Stimulated activated CD8-positive, alpha-beta memory T cell treated with anti-CD3 and anti-CD28 coated beads, Interleukin-12 subunit alpha, Interleukin-12 subunit beta, amount 100 ng/mL, for 24 hours (primary cell): ENCODE measurements at regions not wholly inside any gene's neighbourhood (a gene's known extent, or its start where the extent isn't known, plus 50 kb on each side); places are given as distances from the start of the nearest gene placed in this dataset.

ENCODE experiments used
- DNase-seq: peaks from one replicate; pipeline ENCODE4 v3.0.0-alpha.2; 2020; ENCODE audit errors: extremely low read depth

DNA sequence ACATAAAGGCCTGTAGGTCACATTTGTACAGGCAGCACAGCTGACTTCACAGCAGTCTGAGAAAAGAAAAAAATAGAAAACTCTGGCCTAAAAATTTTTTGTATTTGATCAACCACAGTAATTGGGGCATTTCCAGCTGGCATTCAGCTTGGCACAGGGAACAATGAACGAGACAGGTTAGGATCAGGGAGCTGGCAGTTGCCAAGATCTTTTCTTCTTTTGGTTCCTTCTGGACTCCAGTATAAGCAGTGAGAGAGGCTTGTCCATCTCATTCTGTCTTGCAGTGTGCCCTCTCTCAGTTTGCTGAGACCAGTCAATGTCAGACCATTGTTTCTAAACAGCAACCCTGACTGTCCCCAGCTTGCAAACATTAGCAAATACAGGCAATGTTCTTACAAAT, 601.1 kb downstream of the TLR4 start:
- DNase-seq, result no peak

DNA sequence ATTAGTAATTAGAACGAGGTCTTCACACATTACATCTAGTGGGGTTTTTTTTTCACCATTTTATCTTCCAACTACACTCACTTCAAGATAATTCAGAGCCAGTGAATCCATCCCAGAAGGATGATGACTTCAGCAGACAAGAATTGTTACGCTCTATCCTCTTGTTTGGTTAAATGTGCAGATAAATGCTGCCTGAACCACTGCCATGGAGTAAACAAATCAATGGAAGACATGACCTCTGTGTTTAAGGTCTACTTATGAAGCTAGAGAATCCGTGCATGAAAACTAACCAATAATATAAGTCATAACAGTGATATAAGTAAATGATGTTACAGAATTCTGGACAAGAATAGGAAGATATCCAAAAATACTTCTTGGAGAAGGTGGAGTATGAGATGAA, 602.6 kb downstream of the TLR4 start:
- DNase-seq, result no peak

DNA sequence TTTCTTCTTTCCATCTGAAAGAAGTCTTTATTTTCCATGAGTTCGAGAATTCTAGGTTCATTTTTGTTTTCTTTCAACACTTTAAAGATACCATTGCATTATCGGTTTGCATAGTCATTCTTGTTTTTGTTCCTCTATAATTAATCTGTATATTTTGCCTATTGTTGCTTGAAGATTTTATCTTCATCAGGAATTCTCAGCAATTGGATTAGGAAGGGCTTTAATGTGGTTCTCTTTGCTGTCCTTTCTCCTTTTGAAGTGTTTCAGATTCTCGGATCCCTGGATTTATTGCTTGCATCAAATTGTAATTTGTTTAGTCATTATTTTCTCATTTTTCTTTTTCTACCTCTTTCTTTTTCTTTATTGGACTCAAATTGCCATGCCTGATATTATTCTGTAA, 609.8 kb downstream of the TLR4 start:
- DNase-seq, result no peak

DNA sequence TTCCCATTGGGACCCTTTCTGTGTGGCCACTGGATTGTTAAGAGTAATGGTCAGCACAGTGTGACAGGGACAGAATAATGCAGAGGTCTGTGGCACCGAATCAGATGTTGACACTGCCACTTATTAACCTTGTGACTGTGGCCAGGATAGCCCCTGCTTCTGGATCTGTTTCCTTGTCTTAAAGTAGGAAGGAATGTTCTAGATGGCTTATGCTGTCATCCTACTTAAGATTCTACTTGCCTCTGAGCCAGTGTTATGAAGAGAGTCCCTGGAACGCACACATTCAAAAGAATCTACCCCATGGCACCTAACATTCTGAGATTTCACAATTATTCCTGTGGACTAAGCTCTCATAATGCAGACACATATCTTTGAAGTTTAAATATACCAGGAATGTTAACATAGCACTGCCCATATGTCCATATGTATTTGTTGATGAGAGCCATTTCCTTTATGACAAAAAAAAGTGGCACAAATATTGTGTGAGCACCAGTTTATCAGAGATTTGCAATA, 612.7 kb downstream of the TLR4 start:
- DNase-seq, result no peak

DNA sequence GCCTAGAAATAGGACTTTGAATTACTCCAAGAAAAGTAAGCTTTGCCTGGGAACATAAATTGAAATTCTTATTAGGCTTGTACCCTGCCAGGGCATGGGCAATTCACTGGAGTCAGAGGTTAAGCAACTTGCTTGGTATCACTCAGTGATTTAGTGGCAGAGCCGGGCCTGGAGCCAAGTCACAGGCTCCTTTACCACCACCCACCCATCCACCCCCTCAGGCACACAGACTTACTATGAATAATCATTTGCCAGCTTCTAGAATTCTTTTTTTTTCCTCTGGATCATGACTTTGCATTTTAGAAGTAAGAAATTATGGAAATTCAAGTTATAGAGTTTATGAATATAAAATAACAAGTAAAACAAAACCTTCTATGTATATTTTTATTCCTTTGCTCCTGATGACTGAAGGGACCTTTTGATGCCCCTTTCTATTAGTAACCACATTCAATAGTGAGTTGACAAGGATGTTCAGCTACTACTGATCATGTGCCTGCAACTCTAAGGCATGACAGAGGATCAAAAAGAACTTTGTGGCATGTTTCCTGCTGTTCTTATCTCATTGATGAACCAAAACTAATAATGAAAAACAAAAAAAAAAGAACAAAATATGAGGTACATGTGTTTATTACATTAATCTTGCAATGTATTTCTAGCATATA, 614.7 kb downstream of the TLR4 start:
- DNase-seq, result no peak

GRCh38 chr9:118321788-118322187, 617.6 kb downstream of the TLR4 start:
- DNase-seq, result no peak

GRCh38 chr9:118324706-118325105, 620.5 kb downstream of the TLR4 start:
- no peak for DNase-seq

- DNase-seq, result no peak
Observed at GRCh38 chr9:118325757-118326156, 621.6 kb downstream of the TLR4 start.

GRCh38 chr9:118326326-118326725, 622.1 kb downstream of the TLR4 start:
- no peak for DNase-seq

DNA sequence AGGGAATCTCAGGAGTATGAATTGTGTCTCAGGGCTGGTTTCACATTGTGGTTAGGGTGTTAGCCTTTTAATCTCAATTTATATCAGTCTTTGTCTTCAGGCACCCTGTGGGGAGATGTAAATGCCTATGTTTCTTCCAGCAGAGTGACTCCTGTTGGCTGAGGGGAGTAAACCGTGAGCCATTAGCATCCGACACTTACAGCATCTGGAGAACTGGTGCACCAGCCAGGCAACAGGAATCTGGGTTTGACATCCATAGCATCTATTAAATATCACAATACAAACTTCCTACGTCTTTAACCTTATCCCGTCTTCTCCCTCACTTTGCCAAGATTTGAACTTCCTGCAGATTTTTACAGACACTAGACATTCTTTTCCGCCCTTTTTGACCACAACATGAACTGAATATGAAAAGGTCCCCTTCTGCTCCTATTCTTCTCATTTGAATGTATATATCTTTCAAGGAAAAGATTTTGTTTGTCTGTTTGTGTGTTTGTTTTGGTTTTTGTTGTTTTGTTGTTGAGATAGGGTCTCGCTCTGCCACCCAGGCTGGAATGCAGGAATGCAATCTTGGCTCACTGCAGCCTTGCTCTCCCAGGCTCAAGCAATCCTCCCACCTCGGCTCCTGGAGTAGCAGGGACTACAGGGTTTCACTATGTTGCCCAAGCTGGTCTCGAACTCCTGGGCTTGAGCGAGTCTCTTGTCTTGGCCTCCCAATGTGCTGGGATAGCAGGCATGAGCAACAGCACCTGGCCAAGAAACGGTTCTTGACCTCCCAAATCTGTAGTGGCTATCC, 626.2 kb downstream of the TLR4 start:
- DNase-seq, result no peak

DNA sequence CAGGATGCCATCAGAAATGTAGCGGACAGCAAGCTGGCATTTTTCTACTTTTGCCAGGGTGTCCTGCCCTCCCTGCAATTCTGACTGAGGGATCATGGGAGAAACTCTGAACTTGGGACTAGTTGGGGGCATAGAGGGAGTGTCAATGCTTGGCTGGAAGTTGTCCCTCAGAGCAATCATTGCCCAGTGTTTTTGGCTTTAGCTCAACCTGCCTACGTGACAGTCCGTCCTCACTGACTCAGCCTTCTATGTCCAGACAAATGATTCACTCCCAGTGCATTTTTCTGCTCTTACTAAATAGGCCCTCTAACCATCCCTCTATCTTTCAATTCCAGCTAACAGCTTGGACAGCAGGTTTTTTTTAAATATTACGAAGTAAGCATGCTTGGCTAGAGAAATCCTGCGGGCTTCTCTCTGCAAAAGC, 627.4 kb downstream of the TLR4 start:
- no peak for DNase-seq

GRCh38 chr9:118336250-118336942, 632.2 kb downstream of the TLR4 start:
- no peak for DNase-seq

- DNase-seq, result no peak
Observed at GRCh38 chr9:118336943-118337330, 632.7 kb downstream of the TLR4 start.

GRCh38 chr9:118360036-118360435, 655.8 kb downstream of the TLR4 start:
- DNase-seq, result no peak

GRCh38 chr9:118362123-118362522, 657.9 kb downstream of the TLR4 start:
- no peak for DNase-seq

DNA sequence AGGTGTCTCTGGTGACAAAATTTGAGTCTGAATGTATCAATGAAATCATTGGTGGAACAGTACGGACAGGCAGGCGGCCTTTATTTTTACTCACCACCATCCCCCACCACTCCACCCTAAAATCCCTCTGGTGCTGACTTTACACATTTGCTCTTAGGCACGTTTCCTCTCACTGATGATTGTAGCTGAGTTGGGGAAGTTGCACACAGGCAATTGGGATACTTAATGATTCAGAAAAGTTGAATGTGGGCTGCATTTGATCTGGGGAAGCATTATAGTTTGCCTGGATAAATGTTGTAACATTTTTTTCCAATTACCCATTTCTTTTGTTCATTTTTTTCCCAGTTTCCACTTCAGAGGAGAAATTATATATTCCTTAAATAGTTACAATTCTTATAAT, 658.4 kb downstream of the TLR4 start:
- DNase-seq, result no peak

DNA sequence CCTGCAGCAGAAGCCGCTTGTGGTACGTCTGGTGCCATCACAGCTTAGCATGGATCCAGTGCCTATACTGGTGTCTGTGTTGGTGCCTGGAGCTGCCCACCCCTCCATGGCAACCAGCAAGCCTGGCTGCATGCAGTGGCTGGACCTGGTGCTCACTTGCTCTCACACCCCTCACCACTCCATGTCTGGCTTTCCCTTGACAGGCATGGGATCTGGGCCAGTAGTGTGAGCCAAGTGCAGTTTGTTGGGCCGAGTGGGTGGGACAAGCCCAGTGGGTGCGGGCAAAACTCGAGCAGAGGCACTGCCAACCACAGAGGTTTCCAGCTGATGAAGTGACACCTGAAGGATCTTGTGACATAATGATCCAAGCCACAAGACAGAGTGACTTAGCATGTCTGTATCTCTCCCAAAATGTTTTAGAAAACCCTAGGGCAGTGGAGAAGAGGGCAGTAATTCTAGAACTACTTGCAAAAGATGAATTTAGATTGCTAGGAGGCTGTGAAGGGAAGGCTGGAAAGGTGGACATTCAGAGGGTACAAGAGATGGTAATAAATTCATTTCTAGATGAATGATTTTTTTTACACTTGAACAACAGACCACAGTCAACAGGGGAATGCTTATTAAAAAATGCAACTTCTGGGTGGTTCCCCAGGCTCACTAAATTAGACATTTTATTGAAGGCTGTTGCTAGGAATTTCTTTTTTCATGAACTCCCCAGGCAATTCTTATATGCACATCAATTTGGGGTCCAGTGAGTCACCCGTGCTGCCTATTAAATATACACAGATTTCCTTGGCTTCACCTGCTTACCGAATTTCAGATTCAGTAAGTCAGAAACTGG, 660.3 kb downstream of the TLR4 start:
- no peak for DNase-seq

GRCh38 chr9:118366228-118366627, 662.0 kb downstream of the TLR4 start:
- DNase-seq, result no peak

DNA sequence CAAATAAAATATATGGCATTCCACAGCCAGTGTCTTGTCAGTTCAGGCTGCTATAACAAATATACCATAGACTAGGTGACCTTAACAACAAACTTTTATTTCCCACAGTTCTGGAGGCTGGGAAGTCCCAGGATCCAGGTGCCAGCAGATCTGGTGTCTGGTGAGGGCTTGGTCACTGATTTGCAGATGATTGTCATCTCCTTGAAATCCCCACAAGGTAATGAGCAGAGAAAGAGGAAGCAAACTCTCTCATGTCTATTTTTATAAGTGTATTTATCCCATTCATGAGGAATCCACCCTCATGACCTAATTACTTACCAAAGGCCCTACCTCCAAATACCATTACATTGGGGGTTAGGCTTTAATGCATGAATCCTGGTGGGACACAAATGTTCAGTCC, 663.2 kb downstream of the TLR4 start:
- DNase-seq, result no peak

DNA sequence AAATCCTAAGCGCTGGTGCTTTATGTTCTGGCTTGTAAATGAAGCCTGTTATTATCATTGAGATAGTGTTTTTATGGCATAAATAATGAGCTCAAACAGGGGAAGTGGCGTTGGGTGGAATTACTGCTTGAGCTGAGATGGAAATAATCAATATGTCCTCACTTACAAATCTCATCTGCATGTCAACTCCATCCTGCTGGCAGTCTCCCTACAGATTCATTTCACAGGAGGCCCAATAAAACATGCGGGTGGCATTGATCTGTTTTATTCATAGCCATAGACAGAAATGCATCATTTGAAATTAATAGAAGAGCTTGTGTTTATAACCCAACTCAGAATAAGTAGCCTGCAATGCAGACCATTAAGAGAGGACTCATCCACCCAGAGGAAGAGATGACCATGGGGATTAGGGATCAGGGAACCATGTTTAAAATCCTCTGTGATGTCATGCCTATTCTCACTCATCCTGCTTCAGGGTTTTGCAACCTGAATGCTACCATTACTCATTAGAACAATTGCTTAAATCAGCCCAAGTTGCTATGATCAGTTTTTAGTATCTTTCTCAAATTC, 680.4 kb downstream of the TLR4 start:
- no peak for DNase-seq

DNA sequence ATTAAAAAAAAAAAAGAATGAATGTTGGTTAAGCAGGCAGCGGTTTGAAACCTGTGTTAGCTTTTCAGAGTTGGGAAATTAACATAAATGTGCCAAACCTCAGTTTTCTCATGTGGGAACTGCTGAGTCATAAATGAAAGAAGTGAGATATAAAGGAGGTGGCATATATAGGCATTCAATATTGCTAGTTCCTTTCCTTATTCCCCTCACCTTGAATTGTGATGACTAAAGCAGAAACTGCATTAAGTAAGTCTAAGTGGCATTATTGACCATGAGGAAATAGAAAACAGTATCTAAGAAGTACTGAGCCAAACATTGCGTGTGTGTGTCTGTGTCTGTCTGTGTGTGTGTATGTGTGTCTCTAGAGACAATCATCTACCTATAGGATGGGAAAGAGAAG, 691.2 kb downstream of the TLR4 start:
- DNase-seq, result no peak
